K562 (cell line): ENCODE measurements at regions not wholly inside any gene's neighbourhood (a gene's known extent, or its start where the extent isn't known, plus 50 kb on each side); places are given as distances from the start of the nearest gene placed in this dataset.

Source experiments
- ATAC-seq: fragments of 200-7000 bp; cut with Tn5 transposase; 3 replicates; pipeline ENCODE4 v1.9.1; 2020; ENCODE audit warnings: moderate library complexity
- BruUV-seq: library from RNA; stranded (reverse); fragments of 400-500 nt; replicated peaks from 2 replicates; lab custom pipeline; 2021; lab: Mats Ljungman, UMichigan
- CTCF ChIA-PET: fragments of 300-600 bp; formaldehyde crosslinking; extraction: SDS; loops from one replicate; lab custom pipeline; 2021; ENCODE audit warnings: low intra/inter-chr PET ratio; lab: Yijun Ruan, JAX
- POLR2A ChIA-PET: fragments of 300-600, 350-650 bp; sonication (Branson Sonifier 250); formaldehyde crosslinking; extraction: SDS; loops from one replicate; lab custom pipeline; 2021; ENCODE audit warnings: antibody characterized with exemption, inconsistent platforms; lab: Yijun Ruan, JAX
- DNase-seq, 4 experiments: peaks; one replicate each; pipeline versions ENCODE4 v3.0.0 to v3.0.0-alpha.2; 2011 to 2018; ENCODE audit warnings: low spot score in 3 of 4, mixed read lengths in 3 of 4; ENCODE audit errors: extremely low read depth in 1 of 4
- FAIRE-seq: peaks from 2 replicates; lab custom pipeline; 2011; peaks lifted over from hg19 to GRCh38; lab: Jason Lieb, UNC
- H2AFZ ChIP-seq: 2 replicates; pipeline ENCODE4 v1.6.0; 2011; ENCODE audit warnings: low read depth, low read length, control low read depth, inconsistent platforms
- H3K27ac ChIP-seq: fragments of 200-600 bp; 3 replicates; pipeline ENCODE4 v1.8.0; 2011; ENCODE audit warnings: low read depth, mild to moderate bottlenecking, control low read depth, inconsistent platforms, low read length, moderate library complexity, mixed read lengths; ENCODE audit errors: extremely low read depth
- H3K27me3 ChIP-seq, 2 experiments: fragments of 300-600 bp in 1 of 2; 2 replicates in 1 of 2; 3 replicates in 1 of 2; pipeline versions ENCODE4 v1.6.0 to v1.8.0; 2011; ENCODE audit warnings: inconsistent platforms in 2 of 2, low read length in 2 of 2, mild to moderate bottlenecking in 1 of 2, mixed read lengths in 1 of 2, moderate library complexity in 1 of 2; ENCODE audit not compliant: control insufficient read depth in 2 of 2, insufficient read depth in 2 of 2
- H3K36me3 ChIP-seq: fragments of 300-600 bp; 3 replicates; pipeline ENCODE4 v1.8.0; 2011; ENCODE audit warnings: mild to moderate bottlenecking, low read length, inconsistent platforms; ENCODE audit not compliant: control insufficient read depth, insufficient read depth
- H3K4me1 ChIP-seq, 2 experiments: fragments of 200-600 bp in 1 of 2; replicated peaks in 1 of 2; 2 replicates in 1 of 2; 3 replicates in 1 of 2; pipeline versions ENCODE4 v1.5.1 to v1.8.0; 2011; ENCODE audit warnings: inconsistent platforms in 2 of 2, low read length in 2 of 2, mild to moderate bottlenecking in 1 of 2, mixed read lengths in 1 of 2, moderate library complexity in 1 of 2; ENCODE audit not compliant: control insufficient read depth in 2 of 2, insufficient read depth in 2 of 2
- H3K4me2 ChIP-seq: 2 replicates; pipeline ENCODE4 v1.6.1; 2011; ENCODE audit warnings: low read length, control low read depth, inconsistent platforms, mixed read lengths; ENCODE audit not compliant: insufficient read depth
- H3K4me3 ChIP-seq: fragments of 200-600 bp; sonication (generic), shearing (Covaris generic); 2 replicates; pipeline ENCODE4 v1.5.1; 2016; ENCODE audit warnings: control low read depth, inconsistent platforms
- H3K79me2 ChIP-seq: fragments of 200-600 bp; 3 replicates; pipeline ENCODE4 v1.8.0; 2011; ENCODE audit warnings: low read length, inconsistent platforms; ENCODE audit not compliant: control insufficient read depth, insufficient read depth
- H3K9ac ChIP-seq, 2 experiments: 2 replicates each; pipeline versions ENCODE4 v1.6.0 to v1.6.1; 2011; ENCODE audit warnings: low read depth in 2 of 2, low read length in 2 of 2, control low read depth in 1 of 2, inconsistent platforms in 1 of 2, mild to moderate bottlenecking in 1 of 2, mixed read lengths in 1 of 2; ENCODE audit not compliant: insufficient read depth in 1 of 2
- H3K9me1 ChIP-seq: one replicate; pipeline ENCODE4 v1.6.0; 2011; ENCODE audit warnings: inconsistent platforms, mild to moderate bottlenecking, low read length, moderate library complexity; ENCODE audit not compliant: control insufficient read depth, insufficient read depth
- H3K9me3 ChIP-seq: replicated peaks from 2 replicates; pipeline ENCODE4 v1.5.1; 2011; ENCODE audit warnings: low read depth, low read length, inconsistent platforms; ENCODE audit not compliant: control insufficient read depth, insufficient read depth
- H4K20me1 ChIP-seq: replicated peaks from 2 replicates; pipeline ENCODE4 v1.6.1; 2011; ENCODE audit warnings: low read length, inconsistent platforms, mixed read lengths; ENCODE audit not compliant: control insufficient read depth, insufficient read depth
- CREM ChIP-seq: IDR thresholded peaks from 2 replicates; pipeline ENCODE4 v1.6.1; 2014; ENCODE audit warnings: antibody characterized with exemption, low read depth
- FOXJ3 ChIP-seq: sonication (generic); formaldehyde crosslinking; IDR thresholded peaks from 2 replicates; pipeline ENCODE4 v1.4.0; 2020; ENCODE audit warnings: mild to moderate bottlenecking, missing genetic modification reagents
- MYBL2 ChIP-seq, 2 experiments: fragments of 450-650 bp in 1 of 2; sonication (generic) in 1 of 2; formaldehyde crosslinking in 1 of 2; IDR thresholded peaks; 2 replicates each; pipeline versions ENCODE4 v1.6.1 to v1.8.1; 2017 to 2022; ENCODE audit warnings: borderline replicate concordance in 1 of 2, inconsistent platforms in 1 of 2, low read depth in 1 of 2, mild to moderate bottlenecking in 1 of 2, missing genetic modification reagents in 1 of 2, moderate library complexity in 1 of 2
- WGBS: fragments of 100-300 bp; shearing (Covaris generic); methylation state at CpG from one replicate; pipeline ENCODE4 v1.1.6; 2016; ENCODE audit warnings: low coverage, mixed read lengths; ENCODE audit not compliant: insufficient coverage; ENCODE audit errors: missing lambda C conversion rate; 5-methylcytosine and 5-hydroxymethylcytosine counted together
- in situ Hi-C: fragments of 300-500 bp; cut with MboI; formaldehyde crosslinking; loops from 4 replicates; pipeline ENCODE4 v1.15.0; 2018; ENCODE audit warnings: inconsistent platforms, mixed read lengths
- intact Hi-C: fragments of 100-400 bp; cut with micrococcal nuclease; formaldehyde crosslinking; loops from 2 replicates; pipeline ENCODE4 v1.14.2; 2022
- TF ChIP-seq, protein P1 (sequence below): sonication (generic); formaldehyde crosslinking; IDR thresholded peaks from 2 replicates; pipeline ENCODE4 v1.8.1; 2022; ENCODE audit warnings: missing genetic modification reagents

DNA sequence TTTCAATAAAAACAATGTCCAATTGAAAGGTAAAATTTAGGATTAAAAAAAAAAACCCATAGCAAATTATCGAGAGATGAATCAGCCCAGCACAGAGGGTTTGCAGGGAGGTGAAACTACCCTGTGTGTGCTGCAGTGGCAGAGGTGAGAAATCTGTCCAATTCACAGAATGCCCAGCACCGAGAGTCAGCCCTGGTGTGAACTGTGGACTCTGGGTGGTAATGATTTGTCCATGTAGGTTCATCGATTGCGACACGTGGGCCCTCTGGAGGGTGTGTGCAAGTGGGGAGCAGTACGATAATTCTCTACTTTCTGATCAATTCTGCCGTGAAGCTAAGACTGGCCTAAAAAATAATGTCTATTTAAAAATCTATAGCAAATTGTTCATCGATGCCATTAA, 94.5 kb upstream of the PFKP start (continued):
- TF ChIP-seq, protein P1, sequence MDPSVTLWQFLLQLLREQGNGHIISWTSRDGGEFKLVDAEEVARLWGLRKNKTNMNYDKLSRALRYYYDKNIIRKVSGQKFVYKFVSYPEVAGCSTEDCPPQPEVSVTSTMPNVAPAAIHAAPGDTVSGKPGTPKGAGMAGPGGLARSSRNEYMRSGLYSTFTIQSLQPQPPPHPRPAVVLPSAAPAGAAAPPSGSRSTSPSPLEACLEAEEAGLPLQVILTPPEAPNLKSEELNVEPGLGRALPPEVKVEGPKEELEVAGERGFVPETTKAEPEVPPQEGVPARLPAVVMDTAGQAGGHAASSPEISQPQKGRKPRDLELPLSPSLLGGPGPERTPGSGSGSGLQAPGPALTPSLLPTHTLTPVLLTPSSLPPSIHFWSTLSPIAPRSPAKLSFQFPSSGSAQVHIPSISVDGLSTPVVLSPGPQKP (CRISPR knock-in tag): no peak
- TF ChIP-seq FOXJ3 (CRISPR knock-in tag): no peak

DNA sequence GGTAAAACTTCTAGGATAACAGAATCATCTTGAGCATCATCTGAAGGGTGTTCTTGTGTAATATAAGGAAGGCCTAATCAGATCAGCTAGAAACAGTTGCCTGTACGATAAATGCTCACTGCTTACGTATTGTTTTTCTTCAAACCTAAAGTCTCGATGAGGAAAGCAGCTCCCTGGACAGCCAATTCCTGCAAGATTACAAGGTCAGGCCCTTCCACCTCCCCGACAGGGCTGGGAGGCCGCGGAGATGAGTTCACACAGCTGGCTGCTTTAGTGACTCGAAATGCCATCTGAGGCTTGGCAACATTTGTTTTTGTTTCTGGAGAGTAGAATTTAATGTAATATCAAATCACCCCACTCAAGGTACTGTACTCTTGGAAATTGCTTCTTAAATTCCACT, 95.1 kb upstream of the PFKP start:
- in situ Hi-C loops: no loop called here
- DNase-seq: no peak
- CTCF ChIA-PET: no interaction called here
- FAIRE-seq: no peak
- TF ChIP-seq CREM (no peak), MYBL2 (IDR thresholded peaks at IDR 0.05; ENCODE audit: low read depth) (no peak), MYBL2 (CRISPR knock-in tag; IDR thresholded peaks at IDR 0.05; ENCODE audit: borderline replicate concordance) (no peak)
- TF ChIP-seq, all 486 proteins: peak for 0
- Histone ChIP-seq H3K4me1 (no peaks in the 10 kb centered on the region), H3K4me2 (no peak overlapping the region), H3K79me2 (no peaks in the 10 kb centered on the region), H3K9me3 (no peaks in the 10 kb centered on the region), H3K9ac (no peak overlapping the region), H3K9me1 (no peaks in the 10 kb centered on the region), H2AFZ (no peak overlapping the region), H3K27ac (no peak overlapping the region), H4K20me1 (no peaks in the 10 kb centered on the region; the same call in 1 of the 2 replicates), H3K4me3 (no peak overlapping the region), H3K27me3 (peaks cover 3 to 4% of the 10 kb centered on the region in 2 experiments; a peak in 1 of 5 replicates), H3K36me3 (no peaks in the 10 kb centered on the region)
- 2% methylated on average over 7 of the region's 7 CpGs for WGBS
- intact Hi-C loops: no loop called here
- no TSS peak for BruUV-seq
- no peak for ATAC-seq
- POLR2A ChIA-PET: interaction anchor here (0.6 kb wide), 1 partner anchor 72 kb away, joined by 3 read pairs; no protein-coding TSS in a partner anchor
